GM23248 (cell line): ENCODE measurements at regions not wholly inside any gene's neighbourhood (a gene's known extent, or its start where the extent isn't known, plus 50 kb on each side); places are given as distances from the start of the nearest gene placed in this dataset.
"Not testable (repeated sequence)": the region's sequence is repeated elsewhere in the genome, so short reads cannot be mapped to it uniquely, and the experiment has no call there.

Experiments
- EZH2 ChIP-seq: fragments of 200-600 bp; sonication (generic); IDR thresholded peaks from 2 replicates; pipeline ENCODE4 v1.6.1; 2018; ENCODE audit warnings: antibody characterized with exemption, mild to moderate bottlenecking; ENCODE audit not compliant: insufficient read depth, poor library complexity, severe bottlenecking
- EZH2phosphoT487 ChIP-seq: fragments of 200-600 bp; sonication (generic); IDR thresholded peaks from 2 replicates; pipeline ENCODE4 v1.6.1; 2018; ENCODE audit warnings: antibody characterized with exemption, moderate library complexity, mild to moderate bottlenecking, low read depth; ENCODE audit not compliant: insufficient read depth

DNA sequence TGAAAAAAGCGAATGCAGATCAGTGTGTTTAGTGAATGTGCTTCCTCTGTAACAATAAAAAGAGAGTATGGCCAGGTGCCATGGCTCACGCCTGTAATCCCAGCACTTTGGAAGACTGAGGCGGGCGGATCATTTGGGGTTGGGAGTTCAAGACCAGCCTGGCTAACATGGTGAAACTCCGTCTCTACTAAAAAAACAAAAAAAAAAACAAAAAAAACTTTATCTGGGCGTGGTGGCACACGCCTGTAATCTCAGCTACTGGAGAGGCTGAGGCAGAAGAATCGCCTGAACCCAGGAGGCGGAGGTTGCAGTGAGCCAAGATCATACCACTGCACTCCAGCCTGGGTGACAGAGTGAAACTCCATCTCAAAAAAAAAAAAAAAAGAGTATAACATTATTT lies 152.9 kb downstream of the ZFP64 start:
- not testable (repeated sequence) for TF ChIP-seq EZH2, EZH2phosphoT487
